ENCODE measurements at regions not wholly inside any gene's neighbourhood (a gene's known extent, or its start where the extent isn't known, plus 50 kb on each side); places are given as distances from the start of the nearest gene placed in this dataset.

- CTCF ChIA-PET, result no interaction called here
- no peaks in the 10 kb centered on the region for H3K9me3 Mint-ChIP-seq (ENCODE audit: unreplicated experiment)
- Histone ChIP-seq H3K4me1 (no peaks in the 10 kb centered on the region), H3K4me3 (ENCODE audit: low read depth, low read length) (no peak overlapping the region), H3K27me3 (replicated peaks; ENCODE audit: control insufficient read depth, insufficient read depth, low read length) (no peaks in the 10 kb centered on the region), H3K36me3 (ENCODE audit: control insufficient read depth, insufficient read depth, low read length) (no peaks in the 10 kb centered on the region), H3K9me3 (no peaks in the 10 kb centered on the region)
- POLR2A ChIA-PET, result no interaction called here
- intact Hi-C loops (cut with micrococcal nuclease; ENCODE audit: unreplicated experiment), result no loop called here
- no peak overlapping the region for H3K4me3 Mint-ChIP-seq (ENCODE audit: unreplicated experiment)
- TF ChIP-seq CTCF (IDR thresholded peaks at IDR 0.05; ENCODE audit: insufficient read depth in 1 of 2, low read depth in 1 of 2, low read length in 1 of 2, severe bottlenecking in 1 of 2, unreplicated experiment in 1 of 2), result no peak
- BruUV-seq (replicated peaks), result no TSS peak
- no peaks in the 10 kb centered on the region for H3K36me3 Mint-ChIP-seq (ENCODE audit: insufficient read depth, unreplicated experiment)
- H3K27ac Mint-ChIP-seq (ENCODE audit: unreplicated experiment), result no peak overlapping the region
- no peaks in the 10 kb centered on the region for H3K4me1 Mint-ChIP-seq (ENCODE audit: low read depth, unreplicated experiment)
- H3K27me3 Mint-ChIP-seq (ENCODE audit: insufficient read depth, unreplicated experiment), result peaks cover 16% of the 10 kb centered on the region
- no peak for DNase-seq
Observed at GRCh38 chr2:175834477-175834876, 167.6 kb downstream of the LNPK start.

- POLR2A ChIA-PET, result no interaction called here
Observed at GRCh38 chr2:175832866-175833265, 169.2 kb downstream of the LNPK start.

GRCh38 chr2:175829741-175830140 lies 172.3 kb downstream of the LNPK start:
- Mint-ChIP-seq H3K9me3 (ENCODE audit: unreplicated experiment) (no peaks in the 10 kb centered on the region), H3K27ac (ENCODE audit: unreplicated experiment) (no peak overlapping the region), H3K27me3 (ENCODE audit: insufficient read depth, unreplicated experiment) (peaks cover 16% of the 10 kb centered on the region), H3K36me3 (ENCODE audit: insufficient read depth, unreplicated experiment) (no peaks in the 10 kb centered on the region), H3K4me3 (ENCODE audit: unreplicated experiment) (no peak overlapping the region), H3K4me1 (ENCODE audit: low read depth, unreplicated experiment) (no peaks in the 10 kb centered on the region)
- no peaks in the 10 kb centered on the region for H3K27me3 ChIP-seq (replicated peaks; ENCODE audit: control insufficient read depth, insufficient read depth, low read length)
- H3K4me1 ChIP-seq, result no peaks in the 10 kb centered on the region
- DNase-seq, result no peak
- POLR2A ChIA-PET, result no interaction called here
- H3K36me3 ChIP-seq (ENCODE audit: control insufficient read depth, insufficient read depth, low read length), result no peaks in the 10 kb centered on the region
- intact Hi-C loops (cut with micrococcal nuclease; ENCODE audit: unreplicated experiment), result no loop called here
- H3K4me3 ChIP-seq (ENCODE audit: low read depth, low read length), result no peak overlapping the region
- CTCF ChIA-PET, result no interaction called here
- no peaks in the 10 kb centered on the region for H3K9me3 ChIP-seq
- no TSS peak for BruUV-seq (replicated peaks)
- no peak for TF ChIP-seq CTCF (IDR thresholded peaks at IDR 0.05; ENCODE audit: insufficient read depth in 1 of 2, low read depth in 1 of 2, low read length in 1 of 2, severe bottlenecking in 1 of 2, unreplicated experiment in 1 of 2)

More at GRCh38 chr2:175832866-175833265, 169.2 kb downstream of the LNPK start:
- Mint-ChIP-seq H3K27me3 (ENCODE audit: insufficient read depth, unreplicated experiment) (peaks cover 16% of the 10 kb centered on the region), H3K4me1 (ENCODE audit: low read depth, unreplicated experiment) (no peaks in the 10 kb centered on the region), H3K36me3 (ENCODE audit: insufficient read depth, unreplicated experiment) (no peaks in the 10 kb centered on the region), H3K9me3 (ENCODE audit: unreplicated experiment) (no peaks in the 10 kb centered on the region), H3K4me3 (ENCODE audit: unreplicated experiment) (no peak overlapping the region), H3K27ac (ENCODE audit: unreplicated experiment) (no peak overlapping the region)
- H3K4me1 ChIP-seq, result no peaks in the 10 kb centered on the region
- H3K9me3 ChIP-seq, result no peaks in the 10 kb centered on the region
- H3K4me3 ChIP-seq (ENCODE audit: low read depth, low read length), result no peak overlapping the region
- BruUV-seq (replicated peaks), result no TSS peak
- DNase-seq, result no peak
- CTCF ChIA-PET, result no interaction called here
- no peak for TF ChIP-seq CTCF (IDR thresholded peaks at IDR 0.05; ENCODE audit: insufficient read depth in 1 of 2, low read depth in 1 of 2, low read length in 1 of 2, severe bottlenecking in 1 of 2, unreplicated experiment in 1 of 2)
- intact Hi-C loops (cut with micrococcal nuclease; ENCODE audit: unreplicated experiment), result no loop called here
- H3K36me3 ChIP-seq (ENCODE audit: control insufficient read depth, insufficient read depth, low read length), result no peaks in the 10 kb centered on the region
- H3K27me3 ChIP-seq (replicated peaks; ENCODE audit: control insufficient read depth, insufficient read depth, low read length), result no peaks in the 10 kb centered on the region

Measured in Caco-2 (cell line).